ENCODE measurements at regions not wholly inside any gene's neighbourhood (a gene's known extent, or its start where the extent isn't known, plus 50 kb on each side); places are given as distances from the start of the nearest gene placed in this dataset.
A peak's percentile ranks its signal among the peaks of the same experiment; 100 is the strongest.
"Not testable (repeated sequence)": the region's sequence is repeated elsewhere in the genome, so short reads cannot be mapped to it uniquely, and the experiment has no call there.

DNA sequence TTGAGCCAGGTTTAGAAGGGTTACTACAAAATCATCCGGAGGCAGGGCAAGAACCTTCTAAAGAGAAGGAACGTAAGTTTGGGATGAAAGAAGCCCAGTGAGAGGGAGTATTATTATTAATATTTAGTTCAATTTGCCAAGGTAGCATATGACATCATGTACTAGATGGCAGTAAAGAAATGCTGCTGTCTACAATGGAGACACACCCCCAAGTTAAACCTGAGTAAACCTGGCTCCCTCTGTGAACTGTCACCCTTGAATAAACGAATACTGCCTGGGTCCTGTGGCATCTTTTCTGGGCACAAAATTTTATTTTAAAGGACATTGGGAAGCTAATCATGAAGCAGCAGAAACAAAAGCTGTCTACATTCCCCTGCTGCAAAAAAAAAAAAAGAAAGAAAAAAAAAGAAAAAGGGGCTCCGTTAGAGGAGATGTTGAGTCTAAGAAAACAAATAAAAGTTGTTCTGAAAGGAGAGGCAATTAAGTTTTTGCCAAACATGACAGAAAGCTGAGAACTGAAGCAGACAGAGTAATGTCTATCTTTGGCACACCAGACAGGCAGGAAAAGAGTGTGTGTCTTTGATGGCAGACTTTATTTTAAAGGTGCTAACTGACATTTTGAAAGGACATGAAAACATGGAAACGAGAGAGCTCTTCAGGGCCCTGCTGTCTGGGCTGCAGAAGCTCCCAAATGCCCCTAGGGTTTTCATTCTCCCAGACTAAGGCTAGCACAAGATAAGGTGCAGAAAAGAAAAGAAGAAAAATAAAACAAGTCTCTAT is 557.7 kb upstream of the CHAC2 start:
- no peak for TF ChIP-seq POLR2A (IDR thresholded peaks at IDR 0.05)
- TF ChIP-seq, protein P1, sequence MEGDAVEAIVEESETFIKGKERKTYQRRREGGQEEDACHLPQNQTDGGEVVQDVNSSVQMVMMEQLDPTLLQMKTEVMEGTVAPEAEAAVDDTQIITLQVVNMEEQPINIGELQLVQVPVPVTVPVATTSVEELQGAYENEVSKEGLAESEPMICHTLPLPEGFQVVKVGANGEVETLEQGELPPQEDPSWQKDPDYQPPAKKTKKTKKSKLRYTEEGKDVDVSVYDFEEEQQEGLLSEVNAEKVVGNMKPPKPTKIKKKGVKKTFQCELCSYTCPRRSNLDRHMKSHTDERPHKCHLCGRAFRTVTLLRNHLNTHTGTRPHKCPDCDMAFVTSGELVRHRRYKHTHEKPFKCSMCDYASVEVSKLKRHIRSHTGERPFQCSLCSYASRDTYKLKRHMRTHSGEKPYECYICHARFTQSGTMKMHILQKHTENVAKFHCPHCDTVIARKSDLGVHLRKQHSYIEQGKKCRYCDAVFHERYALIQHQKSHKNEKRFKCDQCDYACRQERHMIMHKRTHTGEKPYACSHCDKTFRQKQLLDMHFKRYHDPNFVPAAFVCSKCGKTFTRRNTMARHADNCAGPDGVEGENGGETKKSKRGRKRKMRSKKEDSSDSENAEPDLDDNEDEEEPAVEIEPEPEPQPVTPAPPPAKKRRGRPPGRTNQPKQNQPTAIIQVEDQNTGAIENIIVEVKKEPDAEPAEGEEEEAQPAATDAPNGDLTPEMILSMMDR (IDR thresholded peaks at IDR 0.05): no peak
- DNase-seq: no peak
- H3K36me3 ChIP-seq: no peaks in the 10 kb centered on the region
- no peak overlapping the region for H3K27ac ChIP-seq
- no peaks in the 10 kb centered on the region for H3K9me3 ChIP-seq
- H3K4me3 ChIP-seq: no peak overlapping the region
- H3K27me3 ChIP-seq: no peaks in the 10 kb centered on the region
- H3K4me1 ChIP-seq: no peaks in the 10 kb centered on the region

DNA sequence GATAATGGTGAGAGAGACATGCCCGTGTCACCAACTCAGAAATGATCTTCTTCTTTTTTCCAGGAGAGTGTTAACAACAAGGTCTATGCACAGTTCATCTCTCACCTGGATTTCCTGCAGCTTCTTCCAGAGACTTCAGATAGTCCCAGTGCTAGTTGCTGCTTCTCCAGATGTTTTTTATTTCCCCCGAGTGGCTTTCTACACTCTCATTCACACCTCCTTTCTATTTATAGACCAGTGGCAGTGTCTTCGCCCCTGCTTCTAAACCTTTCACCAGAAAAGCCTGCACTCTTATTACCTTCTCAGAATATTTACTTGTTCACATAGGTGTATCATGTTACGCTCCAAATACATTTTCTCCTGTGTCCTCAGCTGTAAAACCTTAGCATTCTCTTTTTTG is 558.8 kb upstream of the CHAC2 start:
- H3K9me3 ChIP-seq: no peaks in the 10 kb centered on the region
- TF ChIP-seq, protein P1 (IDR thresholded peaks at IDR 0.05): no peak
- no peak for TF ChIP-seq POLR2A (IDR thresholded peaks at IDR 0.05)
- H3K27me3 ChIP-seq: no peaks in the 10 kb centered on the region
- no peak overlapping the region for H3K4me3 ChIP-seq
- no peak for DNase-seq
- no peaks in the 10 kb centered on the region for H3K4me1 ChIP-seq
- H3K27ac ChIP-seq: no peak overlapping the region
- no peaks in the 10 kb centered on the region for H3K36me3 ChIP-seq

GRCh38 chr2:53206226-53206625 is 561.4 kb upstream of the CHAC2 start:
- not testable (repeated sequence) for H3K27me3 ChIP-seq, H3K9me3 ChIP-seq, H3K36me3 ChIP-seq, H3K4me3 ChIP-seq, DNase-seq, H3K4me1 ChIP-seq, H3K27ac ChIP-seq

GRCh38 chr2:53202063-53202462 is 565.5 kb upstream of the CHAC2 start:
- Histone ChIP-seq H3K4me1 (no peaks in the 10 kb centered on the region), H3K36me3 (no peaks in the 10 kb centered on the region), H3K9me3 (no peaks in the 10 kb centered on the region), H3K27ac (no peak overlapping the region), H3K4me3 (no peak overlapping the region), H3K27me3 (no peaks in the 10 kb centered on the region)
- DNase-seq: no peak
- TF ChIP-seq POLR2A (IDR thresholded peaks at IDR 0.05): no peak
- TF ChIP-seq, protein P1 (IDR thresholded peaks at IDR 0.05): peak in 3 of 6 experiments; percentile 39 to 46 (median 42)

DNA sequence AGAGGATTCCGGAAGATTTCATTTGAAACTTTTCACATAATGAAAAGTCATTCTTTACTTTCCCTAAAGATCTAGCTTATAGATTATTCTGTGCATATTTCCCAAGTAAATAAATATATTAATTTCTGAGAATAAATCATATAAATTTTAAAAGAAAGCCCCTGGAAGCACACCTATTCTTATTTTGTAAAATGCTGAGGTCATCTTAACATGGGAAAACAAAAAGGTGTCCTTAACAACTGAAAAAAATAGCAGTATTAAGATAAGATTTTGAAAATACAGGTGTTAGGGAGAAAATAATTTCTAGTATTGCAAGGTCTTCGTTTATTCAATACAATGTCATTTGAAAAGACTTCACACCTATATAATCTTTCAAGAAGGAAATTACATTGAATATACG is 567.5 kb upstream of the CHAC2 start:
- TF ChIP-seq, protein P1 (IDR thresholded peaks at IDR 0.05): no peak
- TF ChIP-seq POLR2A (IDR thresholded peaks at IDR 0.05): no peak
- Histone ChIP-seq H3K4me3 (no peak overlapping the region), H3K9me3 (no peaks in the 10 kb centered on the region), H3K27ac (no peak overlapping the region), H3K4me1 (no peaks in the 10 kb centered on the region), H3K27me3 (no peaks in the 10 kb centered on the region), H3K36me3 (no peaks in the 10 kb centered on the region)
- DNase-seq: no peak

GRCh38 chr2:53188851-53189510 is 578.6 kb upstream of the CHAC2 start:
- Histone ChIP-seq H3K27ac (no peak overlapping the region), H3K4me1 (no peaks in the 10 kb centered on the region), H3K4me3 (no peak overlapping the region), H3K27me3 (no peaks in the 10 kb centered on the region), H3K36me3 (no peaks in the 10 kb centered on the region), H3K9me3 (no peaks in the 10 kb centered on the region)
- DNase-seq: no peak
- TF ChIP-seq, protein P1 (IDR thresholded peaks at IDR 0.05): no peak
- no peak for TF ChIP-seq POLR2A (IDR thresholded peaks at IDR 0.05)

Data from Peyer's patch (tissue), 4 donors.